HepG2 (cell line): ENCODE measurements at regions not wholly inside any gene's neighbourhood (a gene's known extent, or its start where the extent isn't known, plus 50 kb on each side); places are given as distances from the start of the nearest gene placed in this dataset.

Experiments used
- CHD4 ChIP-seq: fragments of 200-600 bp; sonication (generic); IDR thresholded peaks from 2 replicates; pipeline ENCODE4 v1.7.0; 2017; ENCODE audit warnings: mild to moderate bottlenecking, low read length, borderline replicate concordance
- GPN1 ChIP-seq: sonication (generic); formaldehyde crosslinking; IDR thresholded peaks from 2 replicates; pipeline ENCODE4 v1.5.1; 2020; ENCODE audit warnings: missing genetic modification reagents, borderline replicate concordance
- MLXIP ChIP-seq: sonication (generic); formaldehyde crosslinking; IDR thresholded peaks from 2 replicates; pipeline ENCODE4 v1.9.0; 2021; ENCODE audit warnings: missing genetic modification reagents, borderline replicate concordance
- SOX6 ChIP-seq, 2 experiments: fragments of 450-650 bp in 1 of 2; sonication (generic) in 1 of 2; formaldehyde crosslinking in 1 of 2; IDR thresholded peaks; 2 replicates each; pipeline versions ENCODE4 v1.4.0 to v1.6.1; 2017 to 2020; ENCODE audit warnings: antibody characterized with exemption in 1 of 2, mild to moderate bottlenecking in 1 of 2, missing genetic modification reagents in 1 of 2
- ZFX ChIP-seq: sonication (generic); formaldehyde crosslinking; IDR thresholded peaks from 2 replicates; pipeline ENCODE4 v1.4.0; 2020; ENCODE audit warnings: mild to moderate bottlenecking, low read depth, missing genetic modification reagents, moderate library complexity
- ZKSCAN1 ChIP-seq: fragments of 150-350 bp; IDR thresholded peaks from 2 replicates; pipeline ENCODE4 v1.6.1; 2014; ENCODE audit warnings: low read length
- ZNF33A ChIP-seq: sonication (generic); formaldehyde crosslinking; IDR thresholded peaks from 2 replicates; pipeline ENCODE4 v1.5.1; 2020; ENCODE audit warnings: missing genetic modification reagents, mild to moderate bottlenecking, moderate library complexity, borderline replicate concordance
- ZNF775 ChIP-seq: sonication (generic); formaldehyde crosslinking; IDR thresholded peaks from 2 replicates; pipeline ENCODE4 v1.4.0; 2020; ENCODE audit warnings: missing genetic modification reagents, mild to moderate bottlenecking, moderate library complexity, borderline replicate concordance
- TF ChIP-seq, protein P1 (sequence below): sonication (generic); formaldehyde crosslinking; IDR thresholded peaks from 2 replicates; pipeline ENCODE4 v1.8.1; 2023; ENCODE audit warnings: mild to moderate bottlenecking, missing genetic modification reagents
- TF ChIP-seq, protein P2 (sequence below): IDR thresholded peaks from 2 replicates; pipeline ENCODE4 v1.6.1; 2016; ENCODE audit warnings: missing compliant biosample characterization, missing genetic modification reagents, borderline replicate concordance

DNA sequence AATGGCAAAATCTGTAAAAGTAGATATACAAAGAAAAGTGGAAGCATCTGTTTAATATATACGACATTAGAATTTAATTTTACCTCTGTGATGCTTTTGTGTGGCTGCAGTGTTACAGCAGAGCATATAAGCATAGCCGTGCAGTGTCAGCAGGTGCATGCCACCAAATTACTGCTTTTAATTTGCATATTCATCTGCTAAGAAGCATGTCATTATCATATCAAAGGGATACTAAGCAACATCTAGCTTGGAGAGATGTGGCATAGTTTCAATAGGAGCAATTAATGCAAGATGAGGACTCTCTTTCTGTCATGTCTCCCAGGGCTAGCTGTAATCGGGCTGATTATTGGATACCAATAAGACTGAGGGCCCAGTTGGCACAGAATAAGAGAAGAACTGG, 214.4 kb upstream of the SOX2 start (continued):
- no peak for TF ChIP-seq MLXIP
- no peak for TF ChIP-seq ZKSCAN1
- TF ChIP-seq, protein P1, sequence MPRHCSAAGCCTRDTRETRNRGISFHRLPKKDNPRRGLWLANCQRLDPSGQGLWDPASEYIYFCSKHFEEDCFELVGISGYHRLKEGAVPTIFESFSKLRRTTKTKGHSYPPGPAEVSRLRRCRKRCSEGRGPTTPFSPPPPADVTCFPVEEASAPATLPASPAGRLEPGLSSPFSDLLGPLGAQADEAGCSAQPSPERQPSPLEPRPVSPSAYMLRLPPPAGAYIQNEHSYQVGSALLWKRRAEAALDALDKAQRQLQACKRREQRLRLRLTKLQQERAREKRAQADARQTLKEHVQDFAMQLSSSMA = no peak
- TF ChIP-seq GPN1 (CRISPR knock-in tag) = no peak
- no peak for TF ChIP-seq ZFX (CRISPR knock-in tag)
- TF ChIP-seq SOX6 (IDR thresholded peaks at IDR 0.05) = no peak
- TF ChIP-seq SOX6 (CRISPR knock-in tag; IDR thresholded peaks at IDR 0.05) = no peak
- TF ChIP-seq ZNF775 (CRISPR knock-in tag) = no peak
- TF ChIP-seq, protein P2, sequence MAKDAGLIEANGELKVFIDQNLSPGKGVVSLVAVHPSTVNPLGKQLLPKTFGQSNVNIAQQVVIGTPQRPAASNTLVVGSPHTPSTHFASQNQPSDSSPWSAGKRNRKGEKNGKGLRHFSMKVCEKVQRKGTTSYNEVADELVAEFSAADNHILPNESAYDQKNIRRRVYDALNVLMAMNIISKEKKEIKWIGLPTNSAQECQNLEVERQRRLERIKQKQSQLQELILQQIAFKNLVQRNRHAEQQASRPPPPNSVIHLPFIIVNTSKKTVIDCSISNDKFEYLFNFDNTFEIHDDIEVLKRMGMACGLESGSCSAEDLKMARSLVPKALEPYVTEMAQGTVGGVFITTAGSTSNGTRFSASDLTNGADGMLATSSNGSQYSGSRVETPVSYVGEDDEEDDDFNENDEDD (CRISPR knock-in tag) = no peak
- no peak for TF ChIP-seq CHD4
- no peak for TF ChIP-seq ZNF33A (CRISPR knock-in tag)
- TF ChIP-seq, all 625 proteins: peak for 0
